ENCODE measurements at regions not wholly inside any gene's neighbourhood (a gene's known extent, or its start where the extent isn't known, plus 50 kb on each side); places are given as distances from the start of the nearest gene placed in this dataset.
A peak's percentile ranks its signal among the peaks of the same experiment; 100 is the strongest.

- no peak for ATAC-seq
- H3K36me3 ChIP-seq = no peaks in the 10 kb centered on the region
- 72 to 83% methylated on average over 5 of the region's 5 CpGs for WGBS, 2 donors
- no peak overlapping the region for H3K27ac ChIP-seq
- H3K4me1 ChIP-seq = no peaks in the 10 kb centered on the region
- TF ChIP-seq CTCF (IDR thresholded peaks at IDR 0.05) = no peak
- DNase-seq = no peak
- peaks cover 0 to 21% (median 0%) of the 10 kb centered on the region in 7 donors for H3K27me3 ChIP-seq
- intact Hi-C loops (cut with DNase I) = no loop called here
- no peak overlapping the region for H3K4me3 ChIP-seq
- H3K9me3 ChIP-seq = no peaks in the 10 kb centered on the region
These were observed 84.9 kb upstream of the TAB3 start for GRCh38 chrX:30973784-30974427.

GRCh38 chrX:30971774-30972603 is 82.9 kb upstream of the TAB3 start:
- TF ChIP-seq CTCF (IDR thresholded peaks at IDR 0.05) = peak; percentile 19 to 71 (median 65)
- H3K4me1 ChIP-seq = no peaks in the 10 kb centered on the region
- peak overlapping the region in 1 of 10 donors; percentile 32 for H3K27ac ChIP-seq
- DNase-seq (peak in 1 of 2 donors; percentile 13), ATAC-seq (peak; percentile 49 to 80 (median 67))
- intact Hi-C loops (cut with DNase I) = no loop called here
- peaks cover 0 to 29% (median 0%) of the 10 kb centered on the region in 7 donors for H3K27me3 ChIP-seq
- H3K9me3 ChIP-seq = no peaks in the 10 kb centered on the region
- 4 to 12% methylated on average over 10 of the region's 10 CpGs for WGBS, 2 donors
- H3K4me3 ChIP-seq = peak overlapping the region in 6 of 10 donors; percentile 14 to 32 (median 28)
- no peaks in the 10 kb centered on the region for H3K36me3 ChIP-seq

- intact Hi-C loops (cut with DNase I) = no loop called here
- DNase-seq = no peak
- Histone ChIP-seq H3K27me3 (peaks cover 0 to 17% (median 0%) of the 10 kb centered on the region in 7 donors), H3K9me3 (no peaks in the 10 kb centered on the region), H3K4me1 (no peaks in the 10 kb centered on the region), H3K36me3 (no peaks in the 10 kb centered on the region), H3K27ac (no peak overlapping the region), H3K4me3 (no peak overlapping the region)
- TF ChIP-seq CTCF (IDR thresholded peaks at IDR 0.05) = no peak
- no peak for ATAC-seq
- WGBS, 2 donors = 78 to 84% methylated on average over 4 of the region's 4 CpGs
These were observed 78.5 kb upstream of the TAB3 start for GRCh38 chrX:30967516-30967915.

GRCh38 chrX:30965767-30966166 is 76.7 kb upstream of the TAB3 start:
- 83 to 84% methylated on average over 5 of the region's 5 CpGs for WGBS, 2 donors
- DNase-seq (no peak), ATAC-seq (no peak)
- Histone ChIP-seq H3K27me3 (peaks cover 0 to 15% (median 0%) of the 10 kb centered on the region in 7 donors), H3K4me3 (no peak overlapping the region), H3K4me1 (no peaks in the 10 kb centered on the region), H3K27ac (no peak overlapping the region), H3K9me3 (no peaks in the 10 kb centered on the region), H3K36me3 (no peaks in the 10 kb centered on the region)
- intact Hi-C loops (cut with DNase I) = no loop called here
- TF ChIP-seq CTCF (IDR thresholded peaks at IDR 0.05) = no peak
